Adipocyte (in vitro differentiated cells): ENCODE measurements at regions not wholly inside any gene's neighbourhood (a gene's known extent, or its start where the extent isn't known, plus 50 kb on each side); places are given as distances from the start of the nearest gene placed in this dataset.
"Not testable (repeated sequence)": the region's sequence is repeated elsewhere in the genome, so short reads cannot be mapped to it uniquely, and the experiment has no call there.

Source experiments
- DNase-seq: peaks from one replicate; pipeline ENCODE4 v3.0.0-alpha.2; 2015; ENCODE audit warnings: low read depth
- H3K27me3 ChIP-seq: replicated peaks from 2 replicates; pipeline ENCODE4 v1.7.0; 2013; ENCODE audit warnings: mild to moderate bottlenecking, low read length, moderate library complexity; ENCODE audit not compliant: control insufficient read depth, insufficient read depth
- H3K36me3 ChIP-seq: 2 replicates; pipeline ENCODE4 v1.7.0; 2013; ENCODE audit warnings: low read length, mild to moderate bottlenecking, moderate library complexity; ENCODE audit not compliant: control insufficient read depth, insufficient read depth, severe bottlenecking
- H3K4me1 ChIP-seq: 2 replicates; pipeline ENCODE4 v1.7.0; 2013; ENCODE audit warnings: mild to moderate bottlenecking, low read length, moderate library complexity; ENCODE audit not compliant: control insufficient read depth, insufficient read depth
- H3K4me3 ChIP-seq: 2 replicates; pipeline ENCODE4 v1.7.0; 2013; ENCODE audit warnings: mild to moderate bottlenecking, low read length, moderate library complexity
- H3K9ac ChIP-seq: 2 replicates; pipeline ENCODE4 v1.7.0; 2013; ENCODE audit warnings: mild to moderate bottlenecking, low read length, moderate library complexity
- H3K9me3 ChIP-seq: 2 replicates; pipeline ENCODE4 v1.7.0; 2013; ENCODE audit warnings: mild to moderate bottlenecking, low read length, moderate library complexity; ENCODE audit not compliant: control insufficient read depth

DNA sequence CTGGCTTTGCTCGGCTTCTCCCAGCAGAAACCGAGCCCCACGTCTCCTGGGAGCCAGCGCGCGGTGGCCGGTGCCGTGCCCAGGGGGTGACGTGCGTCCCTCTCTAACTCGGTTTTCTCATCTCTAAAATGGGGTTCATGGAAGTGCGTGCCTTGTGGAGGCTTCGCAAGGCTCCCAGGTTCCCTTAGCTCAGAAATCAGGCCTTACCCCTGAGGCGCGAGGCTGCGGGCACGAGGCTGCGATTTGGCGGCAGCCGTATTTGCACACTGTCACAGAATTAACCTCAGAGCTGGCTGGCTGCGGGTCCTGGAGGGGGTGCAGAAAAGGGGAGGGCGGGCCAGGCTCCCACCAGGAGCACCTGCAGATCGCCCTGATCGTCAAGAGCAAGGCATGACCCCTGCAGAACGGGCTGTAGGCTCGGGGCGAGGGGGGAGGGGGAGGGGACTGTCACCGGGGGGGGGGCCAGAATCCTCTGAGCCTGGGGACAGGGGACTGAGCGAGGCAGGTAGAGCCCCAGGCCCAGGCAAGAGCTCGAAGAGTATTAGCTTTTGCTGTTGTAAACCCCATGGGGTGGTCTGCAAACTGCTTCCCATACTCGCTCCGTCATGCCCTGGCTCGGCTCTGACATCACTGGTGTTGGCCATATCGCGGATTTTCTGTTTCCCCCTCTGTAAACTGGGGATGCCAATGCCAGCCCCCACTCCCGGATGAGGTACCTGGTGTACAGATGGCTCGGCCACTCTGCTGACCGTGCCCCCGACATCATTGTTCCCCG, 62.2 kb downstream of the CCNE1 start:
- peaks cover 24% of the 10 kb centered on the region for H3K27me3 ChIP-seq
- H3K4me3 ChIP-seq = no peak overlapping the region
- no peaks in the 10 kb centered on the region for H3K36me3 ChIP-seq
- H3K9me3 ChIP-seq = no peaks in the 10 kb centered on the region
- DNase-seq = no peak
- H3K9ac ChIP-seq = no peak overlapping the region
- no peaks in the 10 kb centered on the region for H3K4me1 ChIP-seq

GRCh38 chr19:29875931-29876330, 64.1 kb downstream of the CCNE1 start:
- Histone ChIP-seq H3K4me3 (no peak overlapping the region), H3K9me3 (no peaks in the 10 kb centered on the region), H3K36me3 (no peaks in the 10 kb centered on the region), H3K4me1 (no peaks in the 10 kb centered on the region), H3K27me3 (peaks cover 22% of the 10 kb centered on the region), H3K9ac (no peak overlapping the region)
- no peak for DNase-seq

- Histone ChIP-seq H3K27me3 (peaks cover 19% of the 10 kb centered on the region), H3K4me1 (no peaks in the 10 kb centered on the region), H3K36me3 (no peaks in the 10 kb centered on the region), H3K9me3 (no peaks in the 10 kb centered on the region), H3K4me3 (no peak overlapping the region), H3K9ac (no peak overlapping the region)
- DNase-seq = no peak
Observed at GRCh38 chr19:29876414-29876813, 64.6 kb downstream of the CCNE1 start.

- peaks cover 19% of the 10 kb centered on the region for H3K27me3 ChIP-seq
- H3K9me3 ChIP-seq, H3K4me3 ChIP-seq, DNase-seq, H3K4me1 ChIP-seq, H3K9ac ChIP-seq, H3K36me3 ChIP-seq: not testable (repeated sequence)
Observed at GRCh38 chr19:29876908-29877307, 65.1 kb downstream of the CCNE1 start.

- DNase-seq = no peak
- Histone ChIP-seq H3K9ac (no peak overlapping the region), H3K9me3 (no peaks in the 10 kb centered on the region), H3K36me3 (no peaks in the 10 kb centered on the region), H3K4me3 (no peak overlapping the region), H3K27me3 (peaks cover 23% of the 10 kb centered on the region), H3K4me1 (no peaks in the 10 kb centered on the region)
Observed at GRCh38 chr19:29878973-29879654, 62.9 kb upstream of the URI1 start.

- no peak for DNase-seq
Observed at GRCh38 chr19:29879655-29879974, 62.4 kb upstream of the URI1 start.

GRCh38 chr19:29880498-29881081, 61.4 kb upstream of the URI1 start:
- Histone ChIP-seq H3K36me3 (no peaks in the 10 kb centered on the region), H3K4me3 (no peak overlapping the region), H3K4me1 (no peaks in the 10 kb centered on the region), H3K9ac (no peak overlapping the region), H3K9me3 (no peaks in the 10 kb centered on the region), H3K27me3 (peaks cover 23% of the 10 kb centered on the region)
- DNase-seq = no peak

More at GRCh38 chr19:29879655-29879974, 62.4 kb upstream of the URI1 start:
- no peaks in the 10 kb centered on the region for H3K9me3 ChIP-seq
- no peaks in the 10 kb centered on the region for H3K36me3 ChIP-seq
- peaks cover 23% of the 10 kb centered on the region for H3K27me3 ChIP-seq
- no peaks in the 10 kb centered on the region for H3K4me1 ChIP-seq
- no peak overlapping the region for H3K4me3 ChIP-seq
- H3K9ac ChIP-seq = no peak overlapping the region

DNA sequence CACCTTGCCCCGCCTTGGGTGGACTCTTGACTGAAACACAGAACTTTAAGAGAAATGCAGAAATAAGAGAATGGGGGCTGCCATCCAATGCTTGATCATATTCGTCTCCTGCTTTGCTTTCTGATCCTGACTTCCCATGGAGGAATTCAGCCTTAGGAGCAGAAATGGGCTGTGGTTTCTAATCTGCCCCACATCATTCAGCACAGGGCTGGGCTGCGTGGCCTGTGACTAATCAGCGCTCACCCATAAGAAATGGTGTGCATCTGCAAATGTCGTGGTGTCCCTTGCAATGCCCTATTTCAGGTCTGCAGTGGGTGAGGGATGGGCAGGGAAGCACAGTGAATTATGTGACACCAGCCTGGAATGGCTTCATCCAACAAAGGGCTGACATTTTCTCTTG, 60.7 kb upstream of the URI1 start:
- Histone ChIP-seq H3K27me3 (peaks cover 15% of the 10 kb centered on the region), H3K9me3 (no peaks in the 10 kb centered on the region), H3K4me1 (no peaks in the 10 kb centered on the region), H3K4me3 (no peak overlapping the region), H3K9ac (no peak overlapping the region), H3K36me3 (no peaks in the 10 kb centered on the region)
- DNase-seq = peak; percentile 28

DNA sequence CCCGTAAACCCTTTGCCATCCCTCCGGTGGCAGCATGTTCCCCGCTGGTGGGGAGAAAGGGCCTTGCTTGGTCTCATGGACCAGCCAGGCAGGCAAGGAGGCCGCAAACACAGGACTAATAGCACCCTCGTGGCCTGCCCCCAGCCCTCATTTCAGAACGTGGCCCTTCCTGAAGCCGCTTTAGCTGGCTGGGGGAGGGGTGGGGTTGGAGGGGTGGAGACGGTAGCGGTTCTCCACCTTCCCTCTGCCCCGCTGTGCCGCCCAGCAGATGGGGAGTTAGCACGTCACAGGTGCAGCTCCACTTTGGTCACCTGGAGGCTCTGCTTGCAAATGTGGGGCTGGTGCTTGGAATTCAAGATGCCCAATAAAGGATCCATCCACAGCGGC, 59.3 kb upstream of the URI1 start:
- H3K36me3 ChIP-seq = no peaks in the 10 kb centered on the region
- peaks cover 9% of the 10 kb centered on the region for H3K27me3 ChIP-seq
- no peaks in the 10 kb centered on the region for H3K9me3 ChIP-seq
- H3K9ac ChIP-seq = no peak overlapping the region
- no peaks in the 10 kb centered on the region for H3K4me1 ChIP-seq
- no peak for DNase-seq
- no peak overlapping the region for H3K4me3 ChIP-seq

DNA sequence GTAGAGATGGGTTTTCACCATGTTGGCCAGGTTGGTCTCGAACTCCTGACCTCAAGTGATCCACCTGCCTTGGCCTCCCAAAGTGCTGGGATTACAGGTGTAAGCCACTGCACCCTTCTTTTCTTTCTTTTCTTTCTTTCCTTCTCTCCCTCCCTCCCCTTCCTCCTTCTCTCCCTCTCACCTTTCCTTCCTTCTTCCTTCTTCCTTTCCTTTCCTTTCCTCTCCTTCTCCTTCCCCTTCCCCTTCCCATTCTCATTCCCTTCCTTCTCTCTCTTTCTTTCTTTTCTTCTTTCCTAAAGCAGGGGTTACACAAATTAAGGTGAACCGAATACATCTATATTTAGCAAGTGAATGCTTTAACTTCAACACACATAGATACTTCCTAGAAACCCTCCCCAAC, 58.0 kb upstream of the URI1 start:
- Histone ChIP-seq H3K9ac (no peak overlapping the region), H3K4me3 (no peak overlapping the region), H3K4me1 (no peaks in the 10 kb centered on the region), H3K27me3 (peaks cover 14% of the 10 kb centered on the region), H3K36me3 (no peaks in the 10 kb centered on the region), H3K9me3 (no peaks in the 10 kb centered on the region)
- DNase-seq = no peak

DNA sequence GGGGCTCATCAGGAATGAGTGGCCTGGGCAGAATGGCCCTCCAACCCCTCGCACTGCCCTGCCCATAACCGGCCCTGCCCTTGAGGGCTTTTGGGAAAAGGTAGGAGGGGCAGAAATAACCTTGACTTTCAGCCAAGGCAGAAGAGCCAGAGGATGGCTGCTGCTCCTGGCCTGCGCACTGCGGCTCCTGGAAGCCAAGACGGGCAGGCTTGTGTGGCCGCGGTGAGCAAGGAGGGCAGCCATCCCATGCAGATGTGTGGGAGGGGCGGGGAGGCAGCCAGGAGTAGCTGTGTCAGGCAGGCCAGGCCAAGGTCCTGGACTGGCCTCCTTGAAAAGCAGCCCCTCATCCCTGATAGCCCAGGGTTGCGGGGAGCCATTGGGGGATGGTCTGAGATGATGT, 57.6 kb upstream of the URI1 start:
- no peak overlapping the region for H3K4me3 ChIP-seq
- no peaks in the 10 kb centered on the region for H3K36me3 ChIP-seq
- no peak overlapping the region for H3K9ac ChIP-seq
- no peaks in the 10 kb centered on the region for H3K4me1 ChIP-seq
- DNase-seq = no peak
- H3K27me3 ChIP-seq = peaks cover 14% of the 10 kb centered on the region
- H3K9me3 ChIP-seq = no peaks in the 10 kb centered on the region
